ENCODE measurements at regions not wholly inside any gene's neighbourhood (a gene's known extent, or its start where the extent isn't known, plus 50 kb on each side); places are given as distances from the start of the nearest gene placed in this dataset.

DNA sequence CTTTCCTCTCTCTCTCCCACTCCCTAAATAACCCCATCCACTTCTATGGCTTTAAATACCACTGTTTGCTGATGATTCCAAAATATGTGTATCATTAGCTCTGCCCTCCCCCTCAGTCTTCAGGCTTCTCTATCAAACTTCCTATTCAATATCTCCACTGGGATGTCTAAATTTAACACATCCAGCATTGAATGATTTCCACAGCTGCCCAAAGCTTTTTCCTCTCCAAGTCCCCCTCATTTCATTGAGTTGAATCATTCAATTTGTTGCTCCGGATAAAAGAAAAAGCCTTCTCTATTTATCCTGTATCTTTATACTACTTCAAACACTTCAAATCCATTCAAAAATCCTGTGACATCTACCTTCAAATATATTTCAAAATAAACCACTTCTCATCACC lies 225.0 kb downstream of the SEC16B start:
- TF ChIP-seq, protein P1, sequence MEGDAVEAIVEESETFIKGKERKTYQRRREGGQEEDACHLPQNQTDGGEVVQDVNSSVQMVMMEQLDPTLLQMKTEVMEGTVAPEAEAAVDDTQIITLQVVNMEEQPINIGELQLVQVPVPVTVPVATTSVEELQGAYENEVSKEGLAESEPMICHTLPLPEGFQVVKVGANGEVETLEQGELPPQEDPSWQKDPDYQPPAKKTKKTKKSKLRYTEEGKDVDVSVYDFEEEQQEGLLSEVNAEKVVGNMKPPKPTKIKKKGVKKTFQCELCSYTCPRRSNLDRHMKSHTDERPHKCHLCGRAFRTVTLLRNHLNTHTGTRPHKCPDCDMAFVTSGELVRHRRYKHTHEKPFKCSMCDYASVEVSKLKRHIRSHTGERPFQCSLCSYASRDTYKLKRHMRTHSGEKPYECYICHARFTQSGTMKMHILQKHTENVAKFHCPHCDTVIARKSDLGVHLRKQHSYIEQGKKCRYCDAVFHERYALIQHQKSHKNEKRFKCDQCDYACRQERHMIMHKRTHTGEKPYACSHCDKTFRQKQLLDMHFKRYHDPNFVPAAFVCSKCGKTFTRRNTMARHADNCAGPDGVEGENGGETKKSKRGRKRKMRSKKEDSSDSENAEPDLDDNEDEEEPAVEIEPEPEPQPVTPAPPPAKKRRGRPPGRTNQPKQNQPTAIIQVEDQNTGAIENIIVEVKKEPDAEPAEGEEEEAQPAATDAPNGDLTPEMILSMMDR (IDR thresholded peaks at IDR 0.05) = no peak
- TF ChIP-seq POLR2A (IDR thresholded peaks at IDR 0.05) (no peak), EP300 (IDR thresholded peaks at IDR 0.05) (no peak)

All from tibial nerve (tissue), 4 donors.